Uterus (tissue), 2 donors: ENCODE measurements at regions not wholly inside any gene's neighbourhood (a gene's known extent, or its start where the extent isn't known, plus 50 kb on each side); places are given as distances from the start of the nearest gene placed in this dataset.

ENCODE experiments used
- CTCF ChIP-seq, 4 experiments: fragments of 200-600 bp in 2 of 4; fragments of 450-650 bp in 2 of 4; sonication (generic) in 2 of 4; IDR thresholded peaks; one replicate each; pipeline ENCODE4 v1.5.1; 2016 to 2019; ENCODE audit warnings: antibody characterized with exemption in 4 of 4, mild to moderate bottlenecking in 2 of 4, moderate library complexity in 1 of 4
- POLR2A ChIP-seq, 2 donors: fragments of 450-650 bp; IDR thresholded peaks; one replicate each; pipeline ENCODE4 v1.6.1; 2016; ENCODE audit warnings: antibody characterized with exemption in 2 of 2, mild to moderate bottlenecking in 1 of 2, moderate library complexity in 1 of 2

- TF ChIP-seq CTCF (IDR thresholded peaks at IDR 0.05) (no peak), POLR2A (IDR thresholded peaks at IDR 0.05) (no peak)
Measured at GRCh38 chr11:95487391-95487790, 256.4 kb upstream of the SESN3 start.
